Mammary epithelial cell (primary cell): ENCODE measurements at regions not wholly inside any gene's neighbourhood (a gene's known extent, or its start where the extent isn't known, plus 50 kb on each side); places are given as distances from the start of the nearest gene placed in this dataset.

Experiments used
- EZH2 ChIP-seq: IDR thresholded peaks from 2 replicates; pipeline ENCODE4 v1.6.1; 2012; ENCODE audit warnings: low read length, inconsistent platforms, borderline replicate concordance
- TF ChIP-seq, protein P1 (sequence below), 2 donors: IDR thresholded peaks in 1 of 2; conservative IDR thresholded peaks in 1 of 2; 2 replicates each; pipeline ENCODE4 v1.5.1; 2011 to 2012; ENCODE audit warnings: inconsistent platforms in 2 of 2, low read length in 2 of 2, mild to moderate bottlenecking in 2 of 2, control low read depth in 1 of 2, low read depth in 1 of 2; ENCODE audit not compliant: insufficient read depth in 1 of 2; ENCODE audit errors: extremely low read depth in 1 of 2

DNA sequence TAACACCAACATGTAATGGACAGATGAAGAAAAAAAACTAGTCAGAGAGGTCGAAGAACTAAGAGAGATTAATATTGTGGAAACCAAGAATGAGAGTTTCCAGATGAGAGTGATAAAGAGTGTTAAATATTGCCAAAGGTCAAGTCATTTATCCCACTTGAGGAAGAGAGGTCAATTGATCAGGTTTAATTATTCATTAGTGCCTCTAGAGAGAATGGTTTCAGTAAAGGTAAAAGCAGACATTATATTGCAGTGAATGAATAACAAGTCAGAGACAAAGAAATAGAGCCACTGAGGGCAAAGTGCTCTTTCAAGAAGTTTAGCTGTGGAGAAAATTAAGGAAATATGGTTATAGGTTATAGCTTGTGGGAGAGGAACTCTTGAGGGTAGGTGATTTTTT is 263.1 kb downstream of the GUCY2F start:
- TF ChIP-seq, protein P1, sequence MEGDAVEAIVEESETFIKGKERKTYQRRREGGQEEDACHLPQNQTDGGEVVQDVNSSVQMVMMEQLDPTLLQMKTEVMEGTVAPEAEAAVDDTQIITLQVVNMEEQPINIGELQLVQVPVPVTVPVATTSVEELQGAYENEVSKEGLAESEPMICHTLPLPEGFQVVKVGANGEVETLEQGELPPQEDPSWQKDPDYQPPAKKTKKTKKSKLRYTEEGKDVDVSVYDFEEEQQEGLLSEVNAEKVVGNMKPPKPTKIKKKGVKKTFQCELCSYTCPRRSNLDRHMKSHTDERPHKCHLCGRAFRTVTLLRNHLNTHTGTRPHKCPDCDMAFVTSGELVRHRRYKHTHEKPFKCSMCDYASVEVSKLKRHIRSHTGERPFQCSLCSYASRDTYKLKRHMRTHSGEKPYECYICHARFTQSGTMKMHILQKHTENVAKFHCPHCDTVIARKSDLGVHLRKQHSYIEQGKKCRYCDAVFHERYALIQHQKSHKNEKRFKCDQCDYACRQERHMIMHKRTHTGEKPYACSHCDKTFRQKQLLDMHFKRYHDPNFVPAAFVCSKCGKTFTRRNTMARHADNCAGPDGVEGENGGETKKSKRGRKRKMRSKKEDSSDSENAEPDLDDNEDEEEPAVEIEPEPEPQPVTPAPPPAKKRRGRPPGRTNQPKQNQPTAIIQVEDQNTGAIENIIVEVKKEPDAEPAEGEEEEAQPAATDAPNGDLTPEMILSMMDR (conservative IDR thresholded peaks at IDR 0.05 in 1 of 2, IDR thresholded peaks at IDR 0.05 in 1 of 2; ENCODE audit: extremely low read depth in 1 of 2, insufficient read depth in 1 of 2, low read depth in 1 of 2, low read length in 2 of 2): no peak
- no peak for TF ChIP-seq EZH2
